Astrocyte of the cerebellum (primary cell): ENCODE measurements at regions not wholly inside any gene's neighbourhood (a gene's known extent, or its start where the extent isn't known, plus 50 kb on each side); places are given as distances from the start of the nearest gene placed in this dataset.
"Not testable (repeated sequence)": the region's sequence is repeated elsewhere in the genome, so short reads cannot be mapped to it uniquely, and the experiment has no call there.

Source experiments
- DNase-seq: peaks from one replicate; pipeline ENCODE4 v3.0.0-alpha.2; 2011; ENCODE audit warnings: low read depth
- H3K4me3 ChIP-seq: 2 replicates; pipeline ENCODE4 v1.5.1; 2011; ENCODE audit warnings: mild to moderate bottlenecking, low read depth, low read length, moderate library complexity
- CTCF ChIP-seq: IDR thresholded peaks from 2 replicates; pipeline ENCODE4 v1.5.1; 2012; ENCODE audit warnings: low read length, low read depth, moderate library complexity, mild to moderate bottlenecking; ENCODE audit errors: missing control alignments
- in situ Hi-C: cut with HindIII; loops from 2 replicates; pipeline ENCODE4 v1.10.0; 2017; ENCODE audit warnings: low sequenced_read_pairs

DNA sequence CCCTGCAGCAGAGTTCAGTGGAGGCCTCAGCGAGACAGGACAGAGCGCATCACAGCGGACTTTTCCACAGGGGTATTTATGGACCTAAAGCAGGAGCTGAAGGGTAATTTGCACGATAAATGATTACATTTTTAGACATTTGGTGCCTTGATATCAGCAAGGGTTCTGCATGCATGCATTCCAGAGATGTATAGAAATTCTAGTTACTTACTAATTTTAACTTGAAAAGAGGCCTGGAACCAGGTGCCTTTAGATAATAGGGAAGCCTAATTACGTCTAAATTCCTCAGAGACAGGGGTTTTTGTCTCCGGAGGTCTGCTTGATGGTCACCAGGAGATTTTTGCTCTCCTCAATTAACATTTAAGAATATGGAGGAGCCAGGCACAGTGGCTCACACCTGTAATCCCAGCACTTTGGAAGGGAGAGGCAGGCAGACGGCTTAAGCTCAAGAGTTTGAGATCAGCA is 79.8 kb upstream of the MFGE8 start:
- in situ Hi-C loops, result no loop called here
- no peak for TF ChIP-seq CTCF
- no peak overlapping the region for H3K4me3 ChIP-seq
- no peak for DNase-seq

DNA sequence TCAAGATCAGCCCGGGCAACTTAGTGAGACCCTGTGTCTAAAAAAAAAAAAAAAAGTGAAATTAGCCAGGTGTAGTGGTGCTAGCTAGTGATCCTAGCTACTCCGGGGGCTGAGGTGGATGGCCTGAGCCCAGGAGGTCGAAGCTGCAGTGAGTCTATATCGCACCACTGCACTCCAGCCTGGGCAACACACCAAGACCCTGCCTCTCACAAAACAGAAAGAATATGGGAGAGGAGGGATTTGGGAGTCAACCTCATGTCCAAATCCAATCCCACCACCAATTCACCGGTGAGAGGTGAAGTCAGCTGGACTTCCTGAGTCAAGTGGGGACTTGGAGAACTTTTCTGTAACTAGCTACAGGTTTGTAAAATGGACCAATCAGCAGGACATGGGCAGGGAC is 80.5 kb upstream of the MFGE8 start:
- no peak overlapping the region for H3K4me3 ChIP-seq
- TF ChIP-seq CTCF, result no peak
- in situ Hi-C loops, result no loop called here
- DNase-seq, result no peak

GRCh38 chr15:88994286-88994685 is 81.1 kb upstream of the MFGE8 start:
- in situ Hi-C loops, result no loop called here
- no peak for TF ChIP-seq CTCF
- H3K4me3 ChIP-seq, result no peak overlapping the region
- no peak for DNase-seq

DNA sequence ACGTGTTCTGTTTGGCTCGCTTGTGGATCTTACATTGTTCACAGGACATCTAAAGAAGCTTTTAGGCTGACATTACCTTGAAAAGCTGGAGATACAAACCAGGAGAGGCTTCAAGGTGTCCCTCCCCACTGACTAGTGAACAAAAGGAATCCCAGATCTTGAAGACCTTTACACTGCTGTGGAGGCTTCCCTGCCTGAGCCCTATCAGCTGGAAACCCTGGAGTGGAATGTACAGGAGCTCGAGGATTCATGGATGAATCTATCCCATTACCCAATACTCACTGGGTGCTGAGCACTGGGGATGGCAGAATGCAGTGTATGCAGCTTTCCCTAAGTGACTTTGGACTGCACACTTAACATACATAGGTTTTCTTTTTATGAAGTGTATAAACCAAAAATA is 82.3 kb upstream of the MFGE8 start:
- DNase-seq, result no peak
- H3K4me3 ChIP-seq, result no peak overlapping the region
- no peak for TF ChIP-seq CTCF
- in situ Hi-C loops, result no loop called here

- no peak for TF ChIP-seq CTCF
- no peak for DNase-seq
- in situ Hi-C loops, result no loop called here
- no peak overlapping the region for H3K4me3 ChIP-seq
Observed at GRCh38 chr15:88997531-88997930, 84.4 kb upstream of the MFGE8 start.

DNA sequence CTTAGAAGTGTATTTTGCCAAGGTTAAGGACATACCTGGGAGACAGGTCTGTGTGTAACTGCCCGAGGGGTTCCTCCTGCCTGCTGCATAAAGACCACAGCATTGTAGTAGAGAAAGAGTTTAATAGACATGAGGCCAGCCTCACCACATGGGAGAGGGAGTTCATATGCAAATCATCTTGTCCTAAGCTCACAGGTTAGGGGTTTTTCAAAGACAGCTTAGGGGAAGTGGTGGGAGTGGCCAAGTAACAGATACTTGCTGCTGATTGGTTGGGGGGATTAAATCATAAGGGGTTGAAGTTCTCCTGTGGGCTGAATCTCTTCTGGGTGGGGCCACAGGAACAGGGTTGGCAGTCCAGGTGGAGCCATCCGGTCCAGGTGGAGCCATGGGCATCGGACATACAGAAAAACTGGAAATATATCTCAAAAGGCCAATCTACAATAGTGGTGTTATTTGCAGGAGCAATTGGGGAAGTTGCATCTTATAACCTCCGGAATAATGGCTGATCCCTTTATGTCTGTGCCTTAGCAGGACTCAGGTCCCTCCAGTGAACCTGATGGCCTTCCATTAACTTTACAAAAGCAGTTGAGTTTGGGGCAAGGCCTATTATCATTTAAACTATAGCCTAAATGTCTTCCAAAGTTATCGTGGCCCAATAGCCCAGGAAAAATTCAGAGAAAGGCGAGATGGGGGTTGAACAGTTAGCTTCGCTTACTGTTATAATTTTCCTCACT is 86.0 kb upstream of the MFGE8 start:
- TF ChIP-seq CTCF, result no peak
- H3K4me3 ChIP-seq, result no peak overlapping the region
- in situ Hi-C loops, result no loop called here
- DNase-seq, result no peak

DNA sequence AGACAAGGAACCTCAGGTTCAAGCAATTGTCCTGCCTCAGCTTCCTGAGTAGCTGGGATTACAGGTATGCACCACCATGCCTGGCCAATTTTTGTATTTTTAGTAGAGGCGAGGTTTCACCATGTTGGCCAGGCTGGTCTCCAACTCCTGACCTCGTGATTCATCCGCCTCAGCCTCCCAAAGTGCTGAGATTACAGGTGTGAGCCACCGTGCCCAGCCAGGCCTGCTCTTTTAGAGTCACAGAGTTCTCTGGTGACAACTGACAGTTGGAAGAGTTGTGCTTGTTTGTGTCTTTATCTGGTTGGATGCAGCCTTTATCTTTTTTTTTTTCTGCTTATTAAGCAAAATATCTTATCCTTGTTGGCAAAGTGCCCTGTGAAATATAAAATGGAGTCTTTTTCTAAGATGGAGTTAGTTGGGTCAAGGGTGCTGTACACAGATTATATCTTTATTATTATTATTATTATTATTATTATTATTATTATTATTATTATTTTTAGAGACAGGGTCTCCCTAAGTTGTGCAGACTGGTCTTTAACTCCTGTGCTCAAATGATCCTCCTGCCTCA is 86.5 kb upstream of the ABHD2 start:
- DNase-seq, H3K4me3 ChIP-seq: not testable (repeated sequence)
- in situ Hi-C loops, result loop anchor here (25.0 kb wide), 2 partner anchors 89 to 339 kb away; partner anchors contain the start of gene MFGE8
